ENCODE measurements at regions not wholly inside any gene's neighbourhood (a gene's known extent, or its start where the extent isn't known, plus 50 kb on each side); places are given as distances from the start of the nearest gene placed in this dataset.

GRCh38 chr5:103480246-103480645 is 82.3 kb downstream of the NUDT12 start:
- Mint-ChIP-seq H3K27ac (ENCODE audit: low read depth, unreplicated experiment) (no peak overlapping the region), H3K4me1 (ENCODE audit: insufficient read depth, unreplicated experiment) (no peaks in the 10 kb centered on the region), H3K36me3 (ENCODE audit: insufficient read depth, unreplicated experiment) (no peaks in the 10 kb centered on the region), H3K9me3 (ENCODE audit: unreplicated experiment) (no peaks in the 10 kb centered on the region), H3K4me3 (ENCODE audit: unreplicated experiment) (no peak overlapping the region), H3K27me3 (ENCODE audit: insufficient read depth, unreplicated experiment) (peaks cover 28% of the 10 kb centered on the region)
- BruUV-seq (replicated peaks), result no TSS peak
- no peak for DNase-seq (ENCODE audit: unreplicated experiment)
- ChIA-PET POLR2A (no interaction called here), CTCF (interaction anchor here (0.6 to 2.2 kb wide), 3 partner anchors 9 to 256 kb away, joined by 3 to 9 read pairs (median 4); no protein-coding TSS in a partner anchor)
- TF ChIP-seq, protein P1, sequence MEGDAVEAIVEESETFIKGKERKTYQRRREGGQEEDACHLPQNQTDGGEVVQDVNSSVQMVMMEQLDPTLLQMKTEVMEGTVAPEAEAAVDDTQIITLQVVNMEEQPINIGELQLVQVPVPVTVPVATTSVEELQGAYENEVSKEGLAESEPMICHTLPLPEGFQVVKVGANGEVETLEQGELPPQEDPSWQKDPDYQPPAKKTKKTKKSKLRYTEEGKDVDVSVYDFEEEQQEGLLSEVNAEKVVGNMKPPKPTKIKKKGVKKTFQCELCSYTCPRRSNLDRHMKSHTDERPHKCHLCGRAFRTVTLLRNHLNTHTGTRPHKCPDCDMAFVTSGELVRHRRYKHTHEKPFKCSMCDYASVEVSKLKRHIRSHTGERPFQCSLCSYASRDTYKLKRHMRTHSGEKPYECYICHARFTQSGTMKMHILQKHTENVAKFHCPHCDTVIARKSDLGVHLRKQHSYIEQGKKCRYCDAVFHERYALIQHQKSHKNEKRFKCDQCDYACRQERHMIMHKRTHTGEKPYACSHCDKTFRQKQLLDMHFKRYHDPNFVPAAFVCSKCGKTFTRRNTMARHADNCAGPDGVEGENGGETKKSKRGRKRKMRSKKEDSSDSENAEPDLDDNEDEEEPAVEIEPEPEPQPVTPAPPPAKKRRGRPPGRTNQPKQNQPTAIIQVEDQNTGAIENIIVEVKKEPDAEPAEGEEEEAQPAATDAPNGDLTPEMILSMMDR (IDR thresholded peaks at IDR 0.05; ENCODE audit: unreplicated experiment), result no peak
- intact Hi-C loops (cut with micrococcal nuclease), result no loop called here

GRCh38 chr5:103477678-103478077 is 84.9 kb downstream of the NUDT12 start:
- no peak overlapping the region for H3K27ac Mint-ChIP-seq (ENCODE audit: low read depth, unreplicated experiment)
- no peaks in the 10 kb centered on the region for H3K36me3 Mint-ChIP-seq (ENCODE audit: insufficient read depth, unreplicated experiment)
- POLR2A ChIA-PET, result interaction anchor here (1.4 to 1.6 kb wide), 2 partner anchors 221 to 245 kb away, joined by 3 to 6 read pairs; no protein-coding TSS in a partner anchor
- no peak for DNase-seq (ENCODE audit: unreplicated experiment)
- no TSS peak for BruUV-seq (replicated peaks)
- H3K9me3 Mint-ChIP-seq (ENCODE audit: unreplicated experiment), result no peaks in the 10 kb centered on the region
- peaks cover 28% of the 10 kb centered on the region for H3K27me3 Mint-ChIP-seq (ENCODE audit: insufficient read depth, unreplicated experiment)
- no peaks in the 10 kb centered on the region for H3K4me1 Mint-ChIP-seq (ENCODE audit: insufficient read depth, unreplicated experiment)
- intact Hi-C loops (cut with micrococcal nuclease), result loop anchor here (5.0 kb wide), 1 partner anchor 435 kb away; no protein-coding TSS in a partner anchor
- CTCF ChIA-PET, result interaction anchor here (0.7 to 5.1 kb wide), 8 partner anchors 8 to 253 kb away, joined by 3 to 85 read pairs (median 26); partner anchors contain the start of gene MACIR
- TF ChIP-seq, protein P1 (IDR thresholded peaks at IDR 0.05; ENCODE audit: unreplicated experiment), result no peak
- no peak overlapping the region for H3K4me3 Mint-ChIP-seq (ENCODE audit: unreplicated experiment)

DNA sequence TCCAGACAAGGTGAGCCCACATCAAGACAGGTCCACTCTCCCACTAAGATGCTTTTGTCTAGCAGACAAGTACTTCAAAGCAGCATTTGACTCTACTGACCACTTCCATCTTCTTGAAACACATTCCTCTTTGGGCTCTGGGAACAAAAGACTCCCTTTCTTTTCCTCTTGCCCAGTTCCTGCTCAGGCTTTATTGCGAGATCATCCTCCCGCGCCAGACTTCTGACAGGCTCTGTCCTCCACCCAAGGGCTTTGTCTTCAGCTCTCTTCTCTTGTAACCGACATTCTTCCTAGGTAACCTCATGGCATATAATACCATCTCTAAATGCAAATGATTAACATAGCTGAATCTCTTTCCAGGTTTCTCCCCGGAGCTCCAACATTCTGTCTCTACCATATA is 85.8 kb downstream of the NUDT12 start:
- TF ChIP-seq, protein P1 (IDR thresholded peaks at IDR 0.05; ENCODE audit: unreplicated experiment), result no peak
- no peaks in the 10 kb centered on the region for H3K4me1 Mint-ChIP-seq (ENCODE audit: insufficient read depth, unreplicated experiment)
- no TSS peak for BruUV-seq (replicated peaks)
- no peak overlapping the region for H3K4me3 Mint-ChIP-seq (ENCODE audit: unreplicated experiment)
- no peak for DNase-seq (ENCODE audit: unreplicated experiment)
- H3K36me3 Mint-ChIP-seq (ENCODE audit: insufficient read depth, unreplicated experiment), result no peaks in the 10 kb centered on the region
- H3K27me3 Mint-ChIP-seq (ENCODE audit: insufficient read depth, unreplicated experiment), result peaks cover 24% of the 10 kb centered on the region
- POLR2A ChIA-PET, result interaction anchor here (1.4 to 1.6 kb wide), 2 partner anchors 220 to 244 kb away, joined by 3 to 6 read pairs; no protein-coding TSS in a partner anchor
- H3K9me3 Mint-ChIP-seq (ENCODE audit: unreplicated experiment), result no peaks in the 10 kb centered on the region
- H3K27ac Mint-ChIP-seq (ENCODE audit: low read depth, unreplicated experiment), result no peak overlapping the region
- CTCF ChIA-PET, result interaction anchor here (0.6 to 5.1 kb wide), 13 partner anchors 9 to 561 kb away, joined by 3 to 85 read pairs (median 6); partner anchors contain the start of gene MACIR
- intact Hi-C loops (cut with micrococcal nuclease), result loop anchor here (5.0 kb wide), 1 partner anchor 435 kb away; no protein-coding TSS in a partner anchor

- DNase-seq (ENCODE audit: unreplicated experiment), result peak; percentile 59
- peaks cover 13% of the 10 kb centered on the region for H3K27me3 Mint-ChIP-seq (ENCODE audit: insufficient read depth, unreplicated experiment)
- BruUV-seq (replicated peaks), result no TSS peak
- TF ChIP-seq, protein P1 (IDR thresholded peaks at IDR 0.05; ENCODE audit: unreplicated experiment), result peak; percentile 66
- no peaks in the 10 kb centered on the region for H3K9me3 Mint-ChIP-seq (ENCODE audit: unreplicated experiment)
- intact Hi-C loops (cut with micrococcal nuclease), result loop anchor here (1.0 to 5.0 kb wide), 5 partner anchors 217 to 939 kb away; partner anchors contain the start of gene MACIR
- CTCF ChIA-PET, result interaction anchor here (0.6 to 5.1 kb wide), 35 partner anchors 10 to 586 kb away, joined by 3 to 85 read pairs (median 4); partner anchors contain the start of gene MACIR
- no peak overlapping the region for H3K4me3 Mint-ChIP-seq (ENCODE audit: unreplicated experiment)
- no peaks in the 10 kb centered on the region for H3K4me1 Mint-ChIP-seq (ENCODE audit: insufficient read depth, unreplicated experiment)
- POLR2A ChIA-PET, result interaction anchor here (0.6 to 1.9 kb wide), 5 partner anchors 217 to 288 kb away, joined by 3 to 16 read pairs (median 3); partner anchors contain the start of gene MACIR
- no peak overlapping the region for H3K27ac Mint-ChIP-seq (ENCODE audit: low read depth, unreplicated experiment)
- H3K36me3 Mint-ChIP-seq (ENCODE audit: insufficient read depth, unreplicated experiment), result no peaks in the 10 kb centered on the region
These were observed 86.9 kb downstream of the NUDT12 start for GRCh38 chr5:103475629-103476240.
